ENCODE measurements at regions not wholly inside any gene's neighbourhood (a gene's known extent, or its start where the extent isn't known, plus 50 kb on each side); places are given as distances from the start of the nearest gene placed in this dataset.

GRCh38 chr11:98194611-98195010 lies 826.1 kb upstream of the CNTN5 start:
- no peak overlapping the region for H3K4me3 ChIP-seq (ENCODE audit: low read depth, low read length)
- no peaks in the 10 kb centered on the region for H3K4me1 ChIP-seq (ENCODE audit: control insufficient read depth, insufficient read depth, low read length, poor library complexity, severe bottlenecking)
- no peaks in the 10 kb centered on the region for H3K36me3 ChIP-seq (ENCODE audit: control insufficient read depth, insufficient read depth, low read length)
- ATAC-seq (ENCODE audit: low read depth in 2 of 2) (no peak), DNase-seq (no peak)
- H3K9me3 ChIP-seq (ENCODE audit: control insufficient read depth in 2 of 2, low read length in 2 of 2), result peaks cover 0 to 4% of the 10 kb centered on the region in 2 experiments
- no peaks in the 10 kb centered on the region for H3K36me3 Mint-ChIP-seq
- H3K4me3 Mint-ChIP-seq, result no peak overlapping the region
- H3K27ac Mint-ChIP-seq, result no peak overlapping the region
- H3K9me3 Mint-ChIP-seq, result peaks cover 0 to 16% (median 5%) of the 10 kb centered on the region in 7 donors
- H3K27ac ChIP-seq (ENCODE audit: insufficient read depth, low read length, poor library complexity, severe bottlenecking), result no peak overlapping the region
- H3K4me1 Mint-ChIP-seq, result no peaks in the 10 kb centered on the region
- no peaks in the 10 kb centered on the region for H3K27me3 Mint-ChIP-seq
- no peaks in the 10 kb centered on the region for H3K27me3 ChIP-seq (ENCODE audit: control insufficient read depth, insufficient read depth, low read length)

GRCh38 chr11:98195300-98195699 lies 825.4 kb upstream of the CNTN5 start:
- no peak for DNase-seq
- no peaks in the 10 kb centered on the region for H3K27me3 Mint-ChIP-seq
- Histone ChIP-seq H3K27me3 (ENCODE audit: control insufficient read depth, insufficient read depth, low read length) (no peaks in the 10 kb centered on the region), H3K27ac (ENCODE audit: insufficient read depth, low read length, poor library complexity, severe bottlenecking) (no peak overlapping the region), H3K9me3 (ENCODE audit: control insufficient read depth in 2 of 2, low read length in 2 of 2) (peaks cover 0 to 4% of the 10 kb centered on the region in 2 experiments), H3K4me3 (ENCODE audit: low read depth, low read length) (no peak overlapping the region), H3K4me1 (ENCODE audit: control insufficient read depth, insufficient read depth, low read length, poor library complexity, severe bottlenecking) (no peaks in the 10 kb centered on the region), H3K36me3 (ENCODE audit: control insufficient read depth, insufficient read depth, low read length) (no peaks in the 10 kb centered on the region)
- no peak for ATAC-seq (ENCODE audit: low read depth in 2 of 2)
- no peak overlapping the region for H3K27ac Mint-ChIP-seq
- no peaks in the 10 kb centered on the region for H3K36me3 Mint-ChIP-seq
- no peaks in the 10 kb centered on the region for H3K4me1 Mint-ChIP-seq
- H3K9me3 Mint-ChIP-seq, result peaks cover 0 to 13% (median 5%) of the 10 kb centered on the region in 7 donors
- no peak overlapping the region for H3K4me3 Mint-ChIP-seq

DNA sequence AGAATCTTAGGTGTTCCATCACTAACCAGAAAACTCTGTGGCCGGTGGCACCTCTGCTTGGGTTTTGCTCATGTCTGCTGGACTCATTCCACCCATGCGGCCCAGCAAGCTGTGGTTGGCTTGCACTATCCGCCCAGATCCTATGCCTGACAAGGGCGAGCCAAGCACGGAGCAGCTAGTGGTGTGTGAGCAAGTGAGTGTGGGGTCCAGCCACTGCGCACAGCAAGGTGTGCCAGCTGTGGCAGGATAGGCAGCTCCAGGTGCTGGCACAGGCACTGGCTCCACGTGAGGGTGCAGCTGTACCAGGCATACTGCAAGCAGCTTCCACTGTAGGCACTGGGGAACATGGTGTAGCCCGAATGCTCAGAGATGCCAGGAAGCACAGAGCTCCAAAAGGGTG lies 813.7 kb upstream of the CNTN5 start:
- ATAC-seq (ENCODE audit: low read depth in 2 of 2) (no peak), DNase-seq (no peak)
- Mint-ChIP-seq H3K27me3 (no peaks in the 10 kb centered on the region), H3K9me3 (peaks cover 0 to 23% (median 7%) of the 10 kb centered on the region in 7 donors), H3K4me1 (no peaks in the 10 kb centered on the region), H3K36me3 (no peaks in the 10 kb centered on the region), H3K27ac (no peak overlapping the region), H3K4me3 (no peak overlapping the region)
- no peaks in the 10 kb centered on the region for H3K36me3 ChIP-seq (ENCODE audit: control insufficient read depth, insufficient read depth, low read length)
- H3K27ac ChIP-seq (ENCODE audit: insufficient read depth, low read length, poor library complexity, severe bottlenecking), result no peak overlapping the region
- H3K4me1 ChIP-seq (ENCODE audit: control insufficient read depth, insufficient read depth, low read length, poor library complexity, severe bottlenecking), result no peaks in the 10 kb centered on the region
- H3K4me3 ChIP-seq (ENCODE audit: low read depth, low read length), result no peak overlapping the region
- H3K27me3 ChIP-seq (ENCODE audit: control insufficient read depth, insufficient read depth, low read length), result no peaks in the 10 kb centered on the region
- H3K9me3 ChIP-seq (ENCODE audit: control insufficient read depth in 2 of 2, low read length in 2 of 2), result peaks cover 2 to 14% of the 10 kb centered on the region in 2 experiments

GRCh38 chr11:98227278-98227677 lies 793.5 kb upstream of the CNTN5 start:
- Mint-ChIP-seq H3K27me3 (no peaks in the 10 kb centered on the region), H3K4me1 (no peaks in the 10 kb centered on the region), H3K27ac (no peak overlapping the region), H3K4me3 (no peak overlapping the region), H3K9me3 (peaks cover 0 to 8% (median 0%) of the 10 kb centered on the region in 7 donors), H3K36me3 (no peaks in the 10 kb centered on the region)
- Histone ChIP-seq H3K36me3 (ENCODE audit: control insufficient read depth, insufficient read depth, low read length) (no peaks in the 10 kb centered on the region), H3K4me1 (ENCODE audit: control insufficient read depth, insufficient read depth, low read length, poor library complexity, severe bottlenecking) (no peaks in the 10 kb centered on the region), H3K27me3 (ENCODE audit: control insufficient read depth, insufficient read depth, low read length) (no peaks in the 10 kb centered on the region), H3K4me3 (ENCODE audit: low read depth, low read length) (no peak overlapping the region), H3K27ac (ENCODE audit: insufficient read depth, low read length, poor library complexity, severe bottlenecking) (no peak overlapping the region), H3K9me3 (ENCODE audit: control insufficient read depth in 2 of 2, low read length in 2 of 2) (peaks cover 0 to 2% of the 10 kb centered on the region in 2 experiments)
- DNase-seq (no peak), ATAC-seq (ENCODE audit: low read depth in 2 of 2) (no peak)

- no peak for DNase-seq
- ATAC-seq (ENCODE audit: low read depth in 2 of 2), result no peak
- H3K9me3 Mint-ChIP-seq, result peaks cover 0 to 9% (median 0%) of the 10 kb centered on the region in 7 donors
- Histone ChIP-seq H3K4me1 (ENCODE audit: control insufficient read depth, insufficient read depth, low read length, poor library complexity, severe bottlenecking) (no peaks in the 10 kb centered on the region), H3K9me3 (ENCODE audit: control insufficient read depth in 2 of 2, low read length in 2 of 2) (peaks cover 0 to 4% of the 10 kb centered on the region in 2 experiments), H3K4me3 (ENCODE audit: low read depth, low read length) (no peak overlapping the region), H3K27me3 (ENCODE audit: control insufficient read depth, insufficient read depth, low read length) (no peaks in the 10 kb centered on the region), H3K36me3 (ENCODE audit: control insufficient read depth, insufficient read depth, low read length) (no peaks in the 10 kb centered on the region), H3K27ac (ENCODE audit: insufficient read depth, low read length, poor library complexity, severe bottlenecking) (no peak overlapping the region)
- H3K4me3 Mint-ChIP-seq, result no peak overlapping the region
- H3K4me1 Mint-ChIP-seq, result no peaks in the 10 kb centered on the region
- no peaks in the 10 kb centered on the region for H3K36me3 Mint-ChIP-seq
- H3K27me3 Mint-ChIP-seq, result no peaks in the 10 kb centered on the region
- H3K27ac Mint-ChIP-seq, result no peak overlapping the region
Measured at GRCh38 chr11:98230678-98231077, 790.1 kb upstream of the CNTN5 start.

DNA sequence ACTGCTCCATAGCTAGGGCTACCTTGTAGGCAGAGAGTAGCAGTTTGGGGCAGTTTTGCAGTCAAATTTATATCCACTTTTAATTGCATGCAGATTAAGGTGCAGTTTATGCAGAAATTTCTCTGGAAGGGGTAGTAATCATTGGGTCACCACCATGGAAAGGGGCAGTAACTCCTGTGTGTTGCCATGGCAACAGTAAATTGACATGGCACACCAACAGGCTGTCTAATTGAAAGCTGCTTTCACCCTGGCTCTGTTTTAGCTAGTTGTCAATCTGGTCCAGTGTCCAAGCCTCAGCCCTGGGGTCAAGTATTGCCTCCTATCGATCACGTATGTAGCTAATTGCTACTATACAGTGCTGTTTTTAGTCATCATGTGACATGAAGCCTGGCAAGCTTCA lies 786.1 kb upstream of the CNTN5 start:
- no peaks in the 10 kb centered on the region for H3K36me3 ChIP-seq (ENCODE audit: control insufficient read depth, insufficient read depth, low read length)
- H3K4me1 Mint-ChIP-seq, result no peaks in the 10 kb centered on the region
- no peaks in the 10 kb centered on the region for H3K4me1 ChIP-seq (ENCODE audit: control insufficient read depth, insufficient read depth, low read length, poor library complexity, severe bottlenecking)
- H3K27ac Mint-ChIP-seq, result no peak overlapping the region
- peaks cover 0 to 17% (median 3%) of the 10 kb centered on the region in 7 donors for H3K9me3 Mint-ChIP-seq
- H3K27ac ChIP-seq (ENCODE audit: insufficient read depth, low read length, poor library complexity, severe bottlenecking), result no peak overlapping the region
- H3K9me3 ChIP-seq (ENCODE audit: control insufficient read depth in 2 of 2, low read length in 2 of 2), result peaks cover 0 to 7% of the 10 kb centered on the region in 2 experiments
- H3K4me3 ChIP-seq (ENCODE audit: low read depth, low read length), result no peak overlapping the region
- no peaks in the 10 kb centered on the region for H3K36me3 Mint-ChIP-seq
- no peaks in the 10 kb centered on the region for H3K27me3 ChIP-seq (ENCODE audit: control insufficient read depth, insufficient read depth, low read length)
- H3K4me3 Mint-ChIP-seq, result no peak overlapping the region
- ATAC-seq (ENCODE audit: low read depth in 2 of 2) (no peak), DNase-seq (no peak)
- no peaks in the 10 kb centered on the region for H3K27me3 Mint-ChIP-seq

GRCh38 chr11:98243897-98244296 lies 776.9 kb upstream of the CNTN5 start:
- no peak overlapping the region for H3K4me3 ChIP-seq (ENCODE audit: low read depth, low read length)
- H3K27ac ChIP-seq (ENCODE audit: insufficient read depth, low read length, poor library complexity, severe bottlenecking), result no peak overlapping the region
- Mint-ChIP-seq H3K9me3 (peaks cover 4 to 29% (median 7%) of the 10 kb centered on the region in 7 donors), H3K27me3 (no peaks in the 10 kb centered on the region), H3K27ac (no peak overlapping the region), H3K4me3 (no peak overlapping the region), H3K36me3 (no peaks in the 10 kb centered on the region), H3K4me1 (no peaks in the 10 kb centered on the region)
- ATAC-seq (ENCODE audit: low read depth in 2 of 2) (no peak), DNase-seq (no peak)
- H3K9me3 ChIP-seq (ENCODE audit: control insufficient read depth in 2 of 2, low read length in 2 of 2), result peaks cover 2 to 4% of the 10 kb centered on the region in 2 experiments
- no peaks in the 10 kb centered on the region for H3K36me3 ChIP-seq (ENCODE audit: control insufficient read depth, insufficient read depth, low read length)
- no peaks in the 10 kb centered on the region for H3K27me3 ChIP-seq (ENCODE audit: control insufficient read depth, insufficient read depth, low read length)
- H3K4me1 ChIP-seq (ENCODE audit: control insufficient read depth, insufficient read depth, low read length, poor library complexity, severe bottlenecking), result no peaks in the 10 kb centered on the region

GRCh38 chr11:98260983-98261382 lies 759.8 kb upstream of the CNTN5 start:
- no peaks in the 10 kb centered on the region for H3K36me3 Mint-ChIP-seq
- Histone ChIP-seq H3K36me3 (ENCODE audit: control insufficient read depth, insufficient read depth, low read length) (no peaks in the 10 kb centered on the region), H3K9me3 (ENCODE audit: control insufficient read depth in 2 of 2, low read length in 2 of 2) (peaks cover 0 to 8% of the 10 kb centered on the region in 2 experiments), H3K27ac (ENCODE audit: insufficient read depth, low read length, poor library complexity, severe bottlenecking) (no peak overlapping the region), H3K4me1 (ENCODE audit: control insufficient read depth, insufficient read depth, low read length, poor library complexity, severe bottlenecking) (no peaks in the 10 kb centered on the region), H3K4me3 (ENCODE audit: low read depth, low read length) (no peak overlapping the region), H3K27me3 (ENCODE audit: control insufficient read depth, insufficient read depth, low read length) (no peaks in the 10 kb centered on the region)
- H3K27me3 Mint-ChIP-seq, result no peaks in the 10 kb centered on the region
- peaks cover 4 to 40% (median 12%) of the 10 kb centered on the region in 7 donors for H3K9me3 Mint-ChIP-seq
- DNase-seq, result no peak
- ATAC-seq (ENCODE audit: low read depth in 2 of 2), result no peak
- H3K4me1 Mint-ChIP-seq, result no peaks in the 10 kb centered on the region
- no peak overlapping the region for H3K27ac Mint-ChIP-seq
- H3K4me3 Mint-ChIP-seq, result no peak overlapping the region
